Fibroblast of skin of left quadriceps (primary cell): ENCODE measurements at regions not wholly inside any gene's neighbourhood (a gene's known extent, or its start where the extent isn't known, plus 50 kb on each side); places are given as distances from the start of the nearest gene placed in this dataset.
"Not testable (repeated sequence)": the region's sequence is repeated elsewhere in the genome, so short reads cannot be mapped to it uniquely, and the experiment has no call there.

ENCODE experiments used
- DNase-seq, 2 experiments: peaks; one replicate each; pipeline ENCODE4 v3.0.0-alpha.2; 2013; ENCODE audit warnings: low read depth in 2 of 2

DNA sequence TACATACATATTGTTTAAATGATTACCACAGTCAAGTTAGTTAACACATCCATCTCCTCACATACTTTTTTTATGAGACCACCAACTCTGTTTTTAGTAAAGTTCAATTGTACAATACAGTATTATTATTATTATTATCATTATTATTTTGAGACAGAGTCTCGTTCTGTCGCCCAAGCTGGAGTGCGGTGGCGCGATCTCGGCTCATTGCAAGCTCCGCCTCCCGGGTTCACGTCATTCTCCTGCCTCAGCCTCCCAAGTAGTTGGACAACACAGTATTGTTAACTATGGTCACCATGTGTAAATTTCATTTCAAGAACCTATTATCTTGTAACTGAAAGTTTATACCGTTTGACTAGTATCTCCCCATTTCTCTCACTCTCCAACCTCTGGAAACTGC is 942.0 kb upstream of the FBXO33 start:
- no peak for DNase-seq

DNA sequence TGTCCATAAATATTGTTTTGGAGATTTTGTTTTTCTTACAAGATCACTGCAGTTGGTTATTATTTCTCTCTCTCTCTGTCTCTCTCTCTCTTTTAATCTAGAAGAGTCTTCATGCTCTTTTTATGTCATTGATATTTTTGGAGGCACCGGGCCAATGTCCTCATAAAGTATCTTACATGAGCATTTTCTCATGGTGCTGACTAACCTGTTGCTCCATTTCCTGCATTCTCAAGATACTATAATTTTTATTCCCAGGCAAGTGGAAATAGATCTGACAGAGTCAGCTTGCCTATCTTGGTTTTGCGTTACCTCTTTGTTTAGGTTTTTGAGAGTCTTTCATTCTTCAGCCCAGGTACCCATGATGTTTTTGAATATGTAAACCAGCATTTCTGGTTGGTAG is 938.8 kb upstream of the FBXO33 start:
- DNase-seq, result no peak

DNA sequence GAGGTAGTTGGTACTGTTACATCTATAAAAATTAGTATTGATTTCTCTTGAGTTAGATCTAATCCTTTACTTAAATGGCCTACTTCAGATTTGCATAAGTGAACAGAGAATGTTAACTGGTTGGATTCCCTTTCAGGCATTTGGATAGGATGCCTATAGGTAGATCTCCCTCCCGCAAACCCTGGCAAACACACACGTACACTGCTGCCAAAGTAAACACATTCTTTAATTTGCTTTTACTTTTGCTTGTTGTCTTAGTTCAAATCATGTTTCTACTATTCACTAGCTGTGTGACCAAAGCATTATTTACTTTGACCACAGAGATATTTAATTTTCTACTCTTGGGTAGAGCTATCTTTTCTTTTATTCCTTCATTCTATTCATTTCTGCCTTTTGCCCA is 936.1 kb upstream of the FBXO33 start:
- no peak for DNase-seq

- DNase-seq, result no peak
These were observed 935.5 kb upstream of the FBXO33 start for GRCh38 chr14:40367717-40368116.

DNA sequence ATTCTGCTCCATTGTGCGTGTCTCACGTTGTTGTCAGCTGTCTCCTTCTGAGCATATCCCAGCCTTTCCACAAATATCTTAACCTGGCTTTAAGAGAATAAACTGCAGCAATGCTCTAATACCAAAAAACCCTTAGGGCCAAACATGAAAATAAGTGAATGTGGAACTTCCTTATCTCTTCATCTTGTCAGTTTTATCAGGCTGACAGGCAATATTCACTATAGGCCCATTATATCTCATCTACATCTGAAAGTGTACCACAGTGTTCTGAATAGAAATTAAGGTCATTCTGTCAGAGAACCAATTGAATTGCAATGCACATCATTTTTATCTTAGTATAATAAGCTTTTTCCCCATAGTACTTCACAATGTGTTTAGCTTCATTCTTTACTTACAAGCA is 933.1 kb upstream of the FBXO33 start:
- DNase-seq, result no peak

- no peak for DNase-seq
These were observed 930.6 kb upstream of the FBXO33 start for GRCh38 chr14:40362856-40363255.

DNA sequence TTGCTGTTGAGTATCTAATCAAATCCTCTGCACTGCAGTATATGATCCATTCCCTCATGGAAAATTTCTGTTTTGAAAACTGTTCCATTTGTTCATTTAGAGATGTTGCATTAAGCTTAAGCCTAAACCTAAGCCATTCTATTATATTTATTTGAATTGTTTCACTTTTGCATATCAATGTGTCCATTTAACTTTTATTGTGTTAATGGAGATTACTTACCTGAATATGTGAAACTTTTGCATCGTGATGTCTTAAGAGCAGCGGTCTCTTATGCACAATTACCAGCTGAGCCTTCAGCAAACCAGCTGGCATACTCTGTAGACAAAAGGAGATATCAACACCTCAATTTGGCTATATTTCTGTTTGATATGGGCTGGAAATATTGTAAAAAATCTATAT is 922.5 kb upstream of the FBXO33 start:
- no peak for DNase-seq

GRCh38 chr14:40348104-40348503 is 915.9 kb upstream of the FBXO33 start:
- DNase-seq, result not testable (repeated sequence)

- DNase-seq, result no peak
These were observed 915.4 kb upstream of the FBXO33 start for GRCh38 chr14:40347675-40348074.

DNA sequence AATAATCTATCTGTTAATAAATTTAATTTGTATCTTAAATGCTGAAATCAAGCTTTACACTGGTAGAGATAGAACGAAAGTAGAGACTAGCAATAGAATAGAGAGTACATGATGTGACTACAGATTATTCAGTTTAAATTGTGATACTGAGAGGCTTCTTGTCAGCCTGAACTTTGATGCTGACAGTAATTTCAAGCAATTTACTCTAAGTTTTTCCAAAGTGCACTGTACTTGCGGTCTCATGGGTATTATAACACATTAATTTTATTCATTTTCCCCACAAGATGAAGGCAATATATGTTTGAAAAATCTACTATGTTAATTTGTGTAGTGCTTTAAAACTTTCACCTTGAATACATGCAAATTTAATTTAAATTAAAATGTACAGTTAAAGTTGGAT is 914.0 kb upstream of the FBXO33 start:
- DNase-seq, result no peak

GRCh38 chr14:40345334-40345733 is 913.1 kb upstream of the FBXO33 start:
- no peak for DNase-seq

GRCh38 chr14:40340708-40341107 is 908.5 kb upstream of the FBXO33 start:
- no peak for DNase-seq

DNA sequence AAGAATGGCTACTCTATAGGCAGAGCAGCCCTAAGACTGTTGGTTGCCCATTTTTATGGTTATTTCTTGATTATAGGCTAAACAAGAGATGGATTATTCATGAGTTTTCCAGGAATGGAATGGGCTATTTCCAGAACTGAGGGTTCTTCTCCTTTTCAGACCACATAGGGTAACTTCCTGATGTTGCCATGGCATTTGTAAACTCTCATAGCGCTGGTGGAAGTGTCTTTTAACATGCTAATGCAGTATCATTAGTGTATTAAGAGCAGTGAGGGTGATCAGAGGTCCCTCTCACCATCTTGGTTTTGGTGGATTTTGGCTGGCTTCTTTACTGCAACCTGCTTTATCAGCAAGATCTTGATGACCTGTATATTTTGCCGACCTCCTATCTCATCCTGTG is 904.6 kb upstream of the FBXO33 start:
- DNase-seq, result no peak

GRCh38 chr14:40326519-40326918 is 894.3 kb upstream of the FBXO33 start:
- DNase-seq, result not testable (repeated sequence)

DNA sequence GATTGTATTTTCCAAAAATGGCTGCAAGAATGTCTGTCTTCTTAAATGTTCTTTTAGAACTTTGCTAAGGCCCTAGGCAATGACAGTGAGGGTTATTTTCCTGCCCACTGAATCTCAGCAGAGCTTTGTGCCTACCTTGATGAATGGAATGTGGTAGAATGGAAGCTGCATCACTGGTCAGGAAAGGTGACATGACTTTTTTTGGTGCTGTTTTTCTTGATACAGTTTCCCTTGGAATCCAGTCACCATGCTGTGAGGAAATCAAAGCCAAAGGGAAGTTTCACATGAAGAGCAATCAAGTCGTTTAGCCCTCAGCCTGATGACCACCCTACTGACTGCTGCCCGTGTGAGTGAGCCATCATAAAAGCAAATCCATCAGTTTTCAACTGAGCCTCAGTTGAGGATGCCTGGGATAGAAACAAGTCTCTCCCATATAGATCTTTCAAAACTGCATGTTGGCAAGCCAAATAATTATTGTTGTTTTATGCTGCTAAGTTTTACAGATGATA is 886.0 kb upstream of the FBXO33 start:
- DNase-seq, result no peak

- DNase-seq, result no peak
These were observed 885.5 kb upstream of the FBXO33 start for GRCh38 chr14:40317690-40318089.

GRCh38 chr14:40312296-40312695 is 880.1 kb upstream of the FBXO33 start:
- DNase-seq, result no peak

DNA sequence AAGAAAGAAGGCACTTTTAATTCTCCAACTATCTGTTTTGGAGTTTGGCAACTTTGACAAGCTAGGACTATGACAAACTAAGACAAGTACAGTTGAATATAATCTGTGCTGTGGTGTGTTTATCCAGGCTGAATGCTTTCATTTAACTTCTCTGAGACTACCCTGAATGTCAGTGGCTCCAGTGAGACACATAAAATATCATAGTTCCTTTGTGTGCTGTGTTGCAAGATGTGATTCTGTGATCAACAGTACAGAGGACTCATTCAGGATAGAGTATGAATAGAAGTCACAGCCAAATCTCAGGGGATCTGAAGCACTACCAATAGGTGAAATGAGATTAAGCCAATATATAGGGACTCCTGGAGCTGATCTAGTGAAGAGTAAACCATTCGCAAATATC is 876.9 kb upstream of the FBXO33 start:
- DNase-seq, result no peak

DNA sequence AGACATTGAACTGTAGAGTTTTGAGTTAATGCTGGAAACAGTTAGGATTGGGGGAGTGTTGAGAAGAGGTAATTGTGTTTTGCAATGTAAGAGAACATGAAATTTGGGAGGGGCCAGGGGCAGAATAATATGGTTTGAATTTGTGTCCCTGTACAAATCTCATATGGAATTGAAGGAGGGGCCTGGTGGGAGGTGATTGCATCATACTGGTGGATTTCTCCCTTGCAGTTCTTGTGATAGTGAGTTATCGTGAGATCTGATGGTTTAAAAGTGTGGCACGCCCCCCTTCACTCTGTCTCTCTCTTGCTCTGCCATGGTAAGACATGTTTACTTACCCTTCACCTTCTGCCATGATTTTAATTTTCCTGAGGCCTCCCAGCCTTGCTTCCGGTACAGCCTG is 876.0 kb upstream of the FBXO33 start:
- no peak for DNase-seq

GRCh38 chr14:40296821-40297220 is 864.6 kb upstream of the FBXO33 start:
- no peak for DNase-seq

GRCh38 chr14:40292664-40293063 is 860.4 kb upstream of the FBXO33 start:
- no peak for DNase-seq

DNA sequence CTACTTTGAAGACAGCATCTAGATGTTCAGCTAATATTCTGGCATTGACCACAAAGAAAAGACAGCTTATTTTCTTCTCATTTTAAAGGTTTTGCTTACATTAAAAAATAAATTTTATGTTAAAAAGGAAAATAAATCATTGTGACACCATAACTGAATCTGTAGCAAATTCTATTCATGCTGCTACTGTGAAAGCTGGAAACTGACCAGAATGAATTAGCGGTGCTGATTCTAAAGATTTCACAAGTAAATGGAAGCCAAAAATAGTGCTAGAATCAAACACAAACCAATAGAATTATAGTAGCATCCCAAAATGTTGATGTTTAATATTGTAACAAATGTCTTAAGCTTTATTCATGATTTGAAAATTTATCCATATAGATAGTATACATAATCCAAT is 850.0 kb upstream of the FBXO33 start:
- no peak for DNase-seq

DNA sequence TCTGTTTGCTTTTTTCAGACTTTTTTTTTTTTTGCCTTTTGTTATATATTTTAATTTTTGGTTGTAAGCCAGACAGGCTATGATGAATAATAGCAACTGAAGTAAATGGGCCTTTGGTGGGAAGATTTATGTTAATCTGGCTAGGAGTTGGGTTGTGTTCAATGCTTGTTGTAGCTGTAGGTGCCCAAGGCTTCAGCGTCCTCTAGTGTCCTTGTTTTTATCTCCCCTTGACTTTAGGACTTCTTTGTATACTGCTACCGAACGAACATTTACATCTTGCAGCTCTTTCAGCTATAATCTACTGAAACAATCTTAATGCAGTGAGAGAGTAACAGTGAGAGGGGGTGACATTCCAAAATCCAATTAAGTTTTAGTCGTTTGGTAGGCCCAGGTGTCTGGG is 848.4 kb upstream of the FBXO33 start:
- DNase-seq, result no peak

DNA sequence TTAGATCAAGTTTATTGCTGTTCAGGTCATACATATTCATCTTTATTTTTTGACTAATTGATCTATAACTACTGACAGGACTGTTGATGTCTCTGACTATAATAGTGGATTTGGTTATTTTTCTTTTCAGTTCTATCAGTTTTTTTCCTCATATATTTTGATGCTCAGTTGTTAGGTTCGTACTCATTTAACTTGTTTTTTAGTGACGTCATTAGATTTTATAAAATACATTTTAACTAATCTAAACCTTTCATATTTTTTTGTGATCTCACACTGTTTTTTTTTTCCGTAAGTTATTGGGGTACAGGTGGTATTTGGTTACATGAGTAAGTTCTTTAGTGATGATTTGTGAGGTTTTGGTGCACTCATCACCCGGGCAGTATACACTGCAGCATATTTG is 841.2 kb upstream of the FBXO33 start:
- DNase-seq, result no peak

- no peak for DNase-seq
These were observed 839.2 kb upstream of the FBXO33 start for GRCh38 chr14:40271480-40271879.
